MCF 10A (cell line): ENCODE measurements at regions not wholly inside any gene's neighbourhood (a gene's known extent, or its start where the extent isn't known, plus 50 kb on each side); places are given as distances from the start of the nearest gene placed in this dataset.
A peak's percentile ranks its signal among the peaks of the same experiment; 100 is the strongest.

Experiments used
- BruUV-seq: library from RNA; stranded (reverse); fragments of 400-500 nt; replicated peaks from 2 replicates; lab custom pipeline; 2021; lab: Mats Ljungman, UMichigan
- CTCF ChIA-PET: fragments of 300-600 bp; sonication (Branson Sonifier 250); formaldehyde crosslinking; extraction: SDS; loops from one replicate; lab custom pipeline; 2021; ENCODE audit warnings: antibody characterized with exemption, inconsistent platforms; lab: Yijun Ruan, JAX
- POLR2A ChIA-PET: fragments of 300-600, 350-650 bp; sonication (Branson Sonifier 250); formaldehyde crosslinking; extraction: SDS; loops from one replicate; lab custom pipeline; 2020; ENCODE audit warnings: antibody characterized with exemption, inconsistent platforms; lab: Yijun Ruan, JAX
- DNase-seq: peaks from one replicate; pipeline ENCODE4 v3.0.0-alpha.2; 2018; ENCODE audit not compliant: unreplicated experiment
- H3K27ac Mint-ChIP-seq: one replicate; pipeline ENCODE4 v1.8.0; 2022; ENCODE audit warnings: mild to moderate bottlenecking, low read depth, mixed read lengths; ENCODE audit not compliant: unreplicated experiment
- H3K27me3 Mint-ChIP-seq: one replicate; pipeline ENCODE4 v1.8.0; 2022; ENCODE audit warnings: mixed read lengths; ENCODE audit not compliant: insufficient read depth, unreplicated experiment
- H3K36me3 Mint-ChIP-seq: one replicate; pipeline ENCODE4 v1.8.0; 2022; ENCODE audit warnings: mild to moderate bottlenecking, moderate library complexity, mixed read lengths; ENCODE audit not compliant: insufficient read depth, unreplicated experiment
- H3K4me1 Mint-ChIP-seq: one replicate; pipeline ENCODE4 v1.8.0; 2022; ENCODE audit warnings: mixed read lengths; ENCODE audit not compliant: insufficient read depth, unreplicated experiment
- H3K4me3 Mint-ChIP-seq: one replicate; pipeline ENCODE4 v1.8.0; 2022; ENCODE audit warnings: mild to moderate bottlenecking, moderate library complexity, mixed read lengths; ENCODE audit not compliant: unreplicated experiment
- H3K9me3 Mint-ChIP-seq: one replicate; pipeline ENCODE4 v1.8.0; 2022; ENCODE audit warnings: mixed read lengths; ENCODE audit not compliant: unreplicated experiment
- CTCF ChIP-seq: fragments of 200-600 bp; IDR thresholded peaks from one replicate; pipeline ENCODE4 v1.8.0; 2022; ENCODE audit warnings: antibody characterized with exemption, mild to moderate bottlenecking; ENCODE audit not compliant: unreplicated experiment
- intact Hi-C: fragments of 100-400 bp; cut with micrococcal nuclease; formaldehyde crosslinking; loops from 2 replicates; pipeline ENCODE4 v1.14.1; 2022

GRCh38 chr2:7424481-7424880 is 507.3 kb downstream of the RNF144A start:
- Mint-ChIP-seq H3K4me3 (no peak overlapping the region), H3K9me3 (peaks cover 4% of the 10 kb centered on the region), H3K27me3 (peaks cover 35% of the 10 kb centered on the region), H3K4me1 (no peaks in the 10 kb centered on the region), H3K27ac (no peak overlapping the region), H3K36me3 (no peaks in the 10 kb centered on the region)
- CTCF ChIA-PET: interaction anchor here (0.5 to 1.3 kb wide), 4 partner anchors 11 to 1069 kb away, joined by 3 to 4 read pairs (median 3); no protein-coding TSS in a partner anchor
- intact Hi-C loops: no loop called here
- DNase-seq: no peak
- TF ChIP-seq CTCF: no peak
- POLR2A ChIA-PET: no interaction called here
- no TSS peak for BruUV-seq

GRCh38 chr2:7427293-7428060 is 510.3 kb downstream of the RNF144A start:
- peak; percentile 70 for DNase-seq
- peak; percentile 70 for TF ChIP-seq CTCF
- Mint-ChIP-seq H3K27ac (no peak overlapping the region), H3K4me1 (no peaks in the 10 kb centered on the region), H3K27me3 (peaks cover 31% of the 10 kb centered on the region), H3K36me3 (no peaks in the 10 kb centered on the region), H3K9me3 (peaks cover 4% of the 10 kb centered on the region), H3K4me3 (no peak overlapping the region)
- intact Hi-C loops: loop anchor here (1.0 to 5.0 kb wide), 3 partner anchors 225 to 1258 kb away; no protein-coding TSS in a partner anchor
- CTCF ChIA-PET: interaction anchor here (0.6 to 3.0 kb wide), 41 partner anchors 10 to 1396 kb away, joined by 3 to 23 read pairs (median 4); partner anchors contain the start of gene ID2
- POLR2A ChIA-PET: interaction anchor here (0.6 to 2.0 kb wide), 4 partner anchors 156 to 1439 kb away, joined by 3 to 11 read pairs (median 4); partner anchors contain the start of gene ID2
- BruUV-seq: no TSS peak

- no peak for TF ChIP-seq CTCF
- H3K4me1 Mint-ChIP-seq: no peaks in the 10 kb centered on the region
- H3K36me3 Mint-ChIP-seq: no peaks in the 10 kb centered on the region
- intact Hi-C loops: loop anchor here (5.0 kb wide), 1 partner anchor 226 kb away; no protein-coding TSS in a partner anchor
- no TSS peak for BruUV-seq
- peaks cover 23% of the 10 kb centered on the region for H3K27me3 Mint-ChIP-seq
- ChIA-PET POLR2A (interaction anchor here (0.6 to 2.0 kb wide), 3 partner anchors 157 to 1262 kb away, joined by 3 to 11 read pairs (median 3); partner anchors contain the start of gene ID2), CTCF (interaction anchor here (0.5 to 3.0 kb wide), 24 partner anchors 11 to 1377 kb away, joined by 3 to 19 read pairs (median 5); partner anchors contain the start of gene ID2)
- no peak overlapping the region for H3K4me3 Mint-ChIP-seq
- peaks cover 4% of the 10 kb centered on the region for H3K9me3 Mint-ChIP-seq
- DNase-seq: no peak
- H3K27ac Mint-ChIP-seq: no peak overlapping the region
These were observed 511.4 kb downstream of the RNF144A start for GRCh38 chr2:7428454-7429204.
